ENCODE measurements at regions not wholly inside any gene's neighbourhood (a gene's known extent, or its start where the extent isn't known, plus 50 kb on each side); places are given as distances from the start of the nearest gene placed in this dataset.
"Not testable (repeated sequence)": the region's sequence is repeated elsewhere in the genome, so short reads cannot be mapped to it uniquely, and the experiment has no call there.

DNA sequence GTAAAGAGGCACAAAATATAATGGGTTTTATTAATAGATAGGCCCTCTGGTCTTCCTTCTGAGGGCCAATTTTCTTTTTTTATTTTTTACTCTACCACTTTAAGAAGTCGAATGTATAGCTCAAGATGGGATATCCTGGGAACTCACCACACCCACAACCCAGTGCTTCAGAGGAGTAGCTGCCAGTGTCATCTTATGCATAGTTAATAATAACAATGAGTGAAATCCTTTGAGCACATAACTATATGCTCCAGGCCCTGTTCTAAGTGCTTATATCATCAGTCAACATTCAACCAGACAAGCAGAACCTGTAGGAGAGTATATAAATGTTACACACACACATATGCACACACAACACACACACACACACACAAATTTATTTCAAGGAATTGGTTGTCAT, 150.3 kb upstream of the ACTBL2 start:
- H3K9me3 ChIP-seq (ENCODE audit: control insufficient read depth, insufficient read depth, low read length): no peaks in the 10 kb centered on the region
- H3K4me3 ChIP-seq (ENCODE audit: low read length): no peak overlapping the region
- no peak for TF ChIP-seq EZH2phosphoT487 (IDR thresholded peaks at IDR 0.05; ENCODE audit: borderline replicate concordance, low read length)
- TF ChIP-seq, protein P1, sequence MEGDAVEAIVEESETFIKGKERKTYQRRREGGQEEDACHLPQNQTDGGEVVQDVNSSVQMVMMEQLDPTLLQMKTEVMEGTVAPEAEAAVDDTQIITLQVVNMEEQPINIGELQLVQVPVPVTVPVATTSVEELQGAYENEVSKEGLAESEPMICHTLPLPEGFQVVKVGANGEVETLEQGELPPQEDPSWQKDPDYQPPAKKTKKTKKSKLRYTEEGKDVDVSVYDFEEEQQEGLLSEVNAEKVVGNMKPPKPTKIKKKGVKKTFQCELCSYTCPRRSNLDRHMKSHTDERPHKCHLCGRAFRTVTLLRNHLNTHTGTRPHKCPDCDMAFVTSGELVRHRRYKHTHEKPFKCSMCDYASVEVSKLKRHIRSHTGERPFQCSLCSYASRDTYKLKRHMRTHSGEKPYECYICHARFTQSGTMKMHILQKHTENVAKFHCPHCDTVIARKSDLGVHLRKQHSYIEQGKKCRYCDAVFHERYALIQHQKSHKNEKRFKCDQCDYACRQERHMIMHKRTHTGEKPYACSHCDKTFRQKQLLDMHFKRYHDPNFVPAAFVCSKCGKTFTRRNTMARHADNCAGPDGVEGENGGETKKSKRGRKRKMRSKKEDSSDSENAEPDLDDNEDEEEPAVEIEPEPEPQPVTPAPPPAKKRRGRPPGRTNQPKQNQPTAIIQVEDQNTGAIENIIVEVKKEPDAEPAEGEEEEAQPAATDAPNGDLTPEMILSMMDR (IDR thresholded peaks at IDR 0.05; ENCODE audit: low read depth, low read length, poor library complexity, severe bottlenecking): no peak
- no peaks in the 10 kb centered on the region for H3K36me3 ChIP-seq (ENCODE audit: control insufficient read depth, low read length)
- H3F3A ChIP-seq (ENCODE audit: control insufficient read depth, insufficient read depth): no peaks in the 10 kb centered on the region
- no peaks in the 10 kb centered on the region; the same call in 1 of the 2 replicates for H3K9me2 ChIP-seq (replicated peaks; ENCODE audit: control insufficient read depth, low read length)
- H3K27me3 ChIP-seq (ENCODE audit: control insufficient read depth, low read length): no peaks in the 10 kb centered on the region
- no peak overlapping the region for H3K27ac ChIP-seq (ENCODE audit: low read depth, low read length)
- no peak overlapping the region for H3K4me2 ChIP-seq (ENCODE audit: low read length)
- H3K4me1 ChIP-seq (ENCODE audit: control insufficient read depth, low read length): no peaks in the 10 kb centered on the region
- H4K20me1 ChIP-seq (ENCODE audit: control insufficient read depth, insufficient read depth, low read depth, low read length): no peaks in the 10 kb centered on the region
- no peaks in the 10 kb centered on the region for H3K79me2 ChIP-seq (ENCODE audit: control insufficient read depth, low read length)

DNA sequence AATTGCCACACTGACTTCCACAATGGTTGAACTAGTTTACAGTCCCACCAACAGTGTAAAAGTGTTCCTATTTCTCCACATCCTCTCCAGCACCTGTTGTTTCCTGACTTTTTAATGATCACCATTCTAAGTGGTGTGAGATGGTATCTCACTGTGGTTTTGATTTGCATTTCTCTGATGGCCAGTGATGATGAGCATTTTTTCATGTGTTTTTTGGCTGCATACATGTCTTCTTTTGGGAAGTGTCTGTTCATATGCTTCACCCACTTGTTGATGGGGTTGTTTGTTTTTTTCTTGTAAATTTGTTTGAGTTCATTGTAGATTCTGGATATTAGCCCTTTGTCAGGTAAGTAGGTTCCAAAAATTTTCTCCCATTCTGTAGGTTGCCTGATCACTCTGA, 148.5 kb upstream of the ACTBL2 start:
- not testable (repeated sequence) for H3K79me2 ChIP-seq (ENCODE audit: control insufficient read depth, low read length); H3K9me3 ChIP-seq (ENCODE audit: control insufficient read depth, insufficient read depth, low read length); H3K4me1 ChIP-seq (ENCODE audit: control insufficient read depth, low read length); H3K4me3 ChIP-seq (ENCODE audit: low read length); H3K27ac ChIP-seq (ENCODE audit: low read depth, low read length); H3K27me3 ChIP-seq (ENCODE audit: control insufficient read depth, low read length); H3K9me2 ChIP-seq (replicated peaks; ENCODE audit: control insufficient read depth, low read length); H4K20me1 ChIP-seq (ENCODE audit: control insufficient read depth, insufficient read depth, low read depth, low read length); H3K36me3 ChIP-seq (ENCODE audit: control insufficient read depth, low read length); H3K4me2 ChIP-seq (ENCODE audit: low read length); H3F3A ChIP-seq (ENCODE audit: control insufficient read depth, insufficient read depth)

DNA sequence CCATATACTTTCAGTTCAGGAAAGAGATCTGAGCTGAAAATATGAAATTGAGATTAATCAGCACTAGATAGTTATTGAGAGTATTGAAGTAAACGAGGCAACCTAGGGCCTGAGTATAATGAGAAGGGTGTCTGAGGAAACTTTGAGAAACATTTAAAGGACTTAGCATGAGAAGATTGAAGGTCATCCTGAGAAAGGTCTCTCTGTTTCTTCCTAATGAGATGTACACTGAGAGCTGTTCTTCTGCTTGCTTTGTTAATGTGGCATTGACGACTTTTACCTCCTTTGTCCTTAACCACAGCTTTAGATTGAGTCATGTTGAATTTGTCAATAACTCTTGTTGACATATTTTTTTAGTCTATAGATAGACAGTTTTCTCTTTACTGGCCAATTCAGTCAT, 145.1 kb upstream of the ACTBL2 start:
- no peak overlapping the region for H3K4me3 ChIP-seq (ENCODE audit: low read length)
- H3K27ac ChIP-seq (ENCODE audit: low read depth, low read length): no peak overlapping the region
- no peaks in the 10 kb centered on the region for H3K27me3 ChIP-seq (ENCODE audit: control insufficient read depth, low read length)
- H4K20me1 ChIP-seq (ENCODE audit: control insufficient read depth, insufficient read depth, low read depth, low read length): no peaks in the 10 kb centered on the region
- H3K4me1 ChIP-seq (ENCODE audit: control insufficient read depth, low read length): no peaks in the 10 kb centered on the region
- no peak overlapping the region for H3K4me2 ChIP-seq (ENCODE audit: low read length)
- H3K36me3 ChIP-seq (ENCODE audit: control insufficient read depth, low read length): no peaks in the 10 kb centered on the region
- no peaks in the 10 kb centered on the region for H3K79me2 ChIP-seq (ENCODE audit: control insufficient read depth, low read length)
- H3K9me2 ChIP-seq (replicated peaks; ENCODE audit: control insufficient read depth, low read length): no peaks in the 10 kb centered on the region; the same call in 1 of the 2 replicates
- TF ChIP-seq, protein P1 (IDR thresholded peaks at IDR 0.05; ENCODE audit: low read depth, low read length, poor library complexity, severe bottlenecking): no peak
- no peak for TF ChIP-seq EZH2phosphoT487 (IDR thresholded peaks at IDR 0.05; ENCODE audit: borderline replicate concordance, low read length)
- H3K9me3 ChIP-seq (ENCODE audit: control insufficient read depth, insufficient read depth, low read length): no peaks in the 10 kb centered on the region
- H3F3A ChIP-seq (ENCODE audit: control insufficient read depth, insufficient read depth): no peaks in the 10 kb centered on the region

DNA sequence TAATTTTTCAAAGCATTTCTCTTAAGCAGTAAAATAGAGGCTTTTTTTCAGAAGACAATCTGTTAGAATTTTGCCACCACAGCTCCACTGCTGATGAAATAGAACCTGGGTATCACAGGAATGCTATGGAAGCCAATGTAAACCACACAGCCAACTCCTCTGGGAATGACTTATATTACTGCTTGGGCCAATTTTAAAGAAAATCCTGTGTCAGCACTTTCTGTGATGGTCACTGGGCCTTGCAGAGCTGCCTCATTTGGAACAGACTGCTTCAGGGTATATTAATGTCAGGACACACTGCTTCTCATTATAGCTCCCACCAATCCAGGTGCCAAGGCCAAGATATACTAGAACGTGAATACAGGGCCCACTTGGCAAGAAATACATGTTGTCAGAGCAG, 144.1 kb upstream of the ACTBL2 start:
- H3K9me3 ChIP-seq (ENCODE audit: control insufficient read depth, insufficient read depth, low read length): no peaks in the 10 kb centered on the region
- H3K27me3 ChIP-seq (ENCODE audit: control insufficient read depth, low read length): no peaks in the 10 kb centered on the region; the same call in 1 of the 2 replicates
- H3K79me2 ChIP-seq (ENCODE audit: control insufficient read depth, low read length): no peaks in the 10 kb centered on the region
- H4K20me1 ChIP-seq (ENCODE audit: control insufficient read depth, insufficient read depth, low read depth, low read length): no peaks in the 10 kb centered on the region
- no peak overlapping the region for H3K27ac ChIP-seq (ENCODE audit: low read depth, low read length)
- no peaks in the 10 kb centered on the region for H3F3A ChIP-seq (ENCODE audit: control insufficient read depth, insufficient read depth)
- H3K4me1 ChIP-seq (ENCODE audit: control insufficient read depth, low read length): no peaks in the 10 kb centered on the region
- no peaks in the 10 kb centered on the region for H3K36me3 ChIP-seq (ENCODE audit: control insufficient read depth, low read length)
- no peaks in the 10 kb centered on the region; the same call in 1 of the 2 replicates for H3K9me2 ChIP-seq (replicated peaks; ENCODE audit: control insufficient read depth, low read length)
- no peak overlapping the region for H3K4me3 ChIP-seq (ENCODE audit: low read length)
- TF ChIP-seq, protein P1 (IDR thresholded peaks at IDR 0.05; ENCODE audit: low read depth, low read length, poor library complexity, severe bottlenecking): no peak
- H3K4me2 ChIP-seq (ENCODE audit: low read length): no peak overlapping the region

Measured in DOHH2 (cell line).